B cell (primary cell): ENCODE measurements at regions not wholly inside any gene's neighbourhood (a gene's known extent, or its start where the extent isn't known, plus 50 kb on each side); places are given as distances from the start of the nearest gene placed in this dataset.

Experiments
- ATAC-seq: fragments of 200-7000 bp; cut with Tn5 transposase; one replicate; pipeline ENCODE4 v1.10.0; 2021; ENCODE audit warnings: low read depth, mild to moderate bottlenecking, moderate number of reproducible peaks, moderate library complexity
- CTCF ChIA-PET: fragments of 350-600 bp; sonication (Branson Sonifier 250); formaldehyde crosslinking; loops from one replicate; lab custom pipeline; 2021; ENCODE audit warnings: antibody characterized with exemption, inconsistent platforms; lab: Charles Lee
- POLR2A ChIA-PET: fragments of 350-600 bp; sonication (Branson Sonifier 250); formaldehyde crosslinking; loops from one replicate; lab custom pipeline; 2021; ENCODE audit warnings: antibody characterized with exemption; lab: Charles Lee
- DNase-seq: peaks from one replicate; pipeline ENCODE4 v3.0.0; 2013
- H2AFZ ChIP-seq: 2 replicates; pipeline ENCODE4 v1.6.1; 2012; ENCODE audit warnings: mild to moderate bottlenecking, low read depth, low read length; ENCODE audit not compliant: insufficient read depth, poor library complexity, severe bottlenecking
- H3K27ac ChIP-seq, 2 donors: 1 replicate in 1 of 2; 2 replicates in 1 of 2; pipeline ENCODE4 v1.5.1; 2012 to 2013; ENCODE audit warnings: low read length in 2 of 2, mild to moderate bottlenecking in 2 of 2, moderate library complexity in 1 of 2
- H3K27me3 ChIP-seq, 4 experiments: fragments of 200-600 bp in 1 of 4; sonication (generic) in 1 of 4; replicated peaks in 1 of 4; 1 replicate in 2 of 4; 2 replicates in 2 of 4; pipeline versions ENCODE4 v1.6.1 to v1.7.0; 2013 to 2016; ENCODE audit warnings: low read length in 3 of 4, mild to moderate bottlenecking in 2 of 4, mixed read lengths in 1 of 4, moderate library complexity in 1 of 4; ENCODE audit not compliant: insufficient read depth in 4 of 4, control insufficient read depth in 3 of 4; ENCODE audit errors: control extremely low read depth in 1 of 4
- H3K36me3 ChIP-seq, 2 experiments: replicated peaks in 1 of 2; 1 replicate in 1 of 2; 2 replicates in 1 of 2; pipeline versions ENCODE4 v1.6.1 to v1.7.1; 2013; ENCODE audit warnings: low read length in 1 of 2; ENCODE audit not compliant: insufficient read depth in 2 of 2, control insufficient read depth in 1 of 2; ENCODE audit errors: control extremely low read depth in 1 of 2, extremely low read depth in 1 of 2
- H3K4me1 ChIP-seq, 2 donors: fragments of 200-600 bp in 1 of 2; sonication (generic) in 1 of 2; 1 replicate in 1 of 2; 2 replicates in 1 of 2; pipeline versions ENCODE4 v1.5.1 to v1.6.1; 2013 to 2017; ENCODE audit warnings: low read length in 2 of 2; ENCODE audit not compliant: control insufficient read depth in 2 of 2, insufficient read depth in 2 of 2
- H3K4me2 ChIP-seq: replicated peaks from 2 replicates; pipeline ENCODE3; 2012; ENCODE audit warnings: mild to moderate bottlenecking, low read depth, low read length; ENCODE audit not compliant: poor library complexity, severe bottlenecking
- H3K4me3 ChIP-seq, 5 experiments: fragments of 200-600 bp in 1 of 5; sonication (generic) in 1 of 5; 1 replicate in 3 of 5; 2 replicates in 2 of 5; pipeline versions ENCODE4 v1.5.1 to v1.7.0; 2011 to 2016; ENCODE audit warnings: low read length in 4 of 5, mild to moderate bottlenecking in 4 of 5, low read depth in 2 of 5, control low read depth in 1 of 5, moderate library complexity in 1 of 5; ENCODE audit not compliant: insufficient read depth in 1 of 5; ENCODE audit errors: control extremely low read depth in 1 of 5, extremely low read depth in 1 of 5
- H3K79me2 ChIP-seq: fragments of 200-600 bp; sonication (generic); one replicate; pipeline ENCODE4 v1.6.0; 2016; ENCODE audit warnings: low read length; ENCODE audit not compliant: control insufficient read depth, insufficient read depth
- H3K9ac ChIP-seq: fragments of 200-600 bp; sonication (generic); 2 replicates; pipeline ENCODE4 v1.6.1; 2017; ENCODE audit warnings: mild to moderate bottlenecking, low read length, moderate library complexity
- H3K9me3 ChIP-seq, 3 donors: one replicate each; pipeline versions ENCODE4 v1.6.1 to v1.7.1; 2013; ENCODE audit warnings: low read length in 2 of 3; ENCODE audit not compliant: control insufficient read depth in 2 of 3, insufficient read depth in 1 of 3; ENCODE audit errors: control extremely low read depth in 1 of 3
- H4K20me1 ChIP-seq: 2 replicates; pipeline ENCODE4 v1.6.0; 2012; ENCODE audit warnings: mild to moderate bottlenecking, low read length; ENCODE audit not compliant: insufficient read depth, control insufficient read depth, poor library complexity, severe bottlenecking
- H3K27ac Mint-ChIP-seq: one replicate; pipeline ENCODE4 v1.8.0; 2021; ENCODE audit warnings: mixed read lengths
- H3K27me3 Mint-ChIP-seq: one replicate; pipeline ENCODE4 v1.8.0; 2021; ENCODE audit warnings: mixed read lengths
- H3K4me1 Mint-ChIP-seq: one replicate; pipeline ENCODE4 v1.8.0; 2021; ENCODE audit warnings: mixed read lengths
- H3K4me3 Mint-ChIP-seq: one replicate; pipeline ENCODE4 v1.8.0; 2021; ENCODE audit warnings: mixed read lengths
- H3K9me3 Mint-ChIP-seq: one replicate; pipeline ENCODE4 v1.8.0; 2022; ENCODE audit warnings: mixed read lengths; ENCODE audit not compliant: insufficient read depth
- CTCF ChIP-seq: fragments of 200-600 bp; IDR thresholded peaks from one replicate; pipeline ENCODE4 v1.8.0; 2022; ENCODE audit warnings: antibody characterized with exemption, mild to moderate bottlenecking
- EZH2 ChIP-seq: IDR thresholded peaks from 2 replicates; pipeline ENCODE4 v1.6.1; 2012; ENCODE audit warnings: borderline replicate concordance, low read depth, mild to moderate bottlenecking, moderate library complexity, low read length; ENCODE audit not compliant: insufficient read depth, poor library complexity, severe bottlenecking
- WGBS: methylation state at CpG from one replicate; pipeline ENCODE4 v1.1.5; 2013; ENCODE audit warnings: missing lambda C conversion rate; ENCODE audit not compliant: insufficient coverage; 5-methylcytosine and 5-hydroxymethylcytosine counted together
- intact Hi-C: fragments of 100-400 bp; cut with micrococcal nuclease; formaldehyde crosslinking; loops from one replicate; pipeline ENCODE4 v1.10.0; 2022

GRCh38 chr11:82634091-82634490, 99.6 kb downstream of the FAM181B start:
- H3K27me3 ChIP-seq = no peaks in the 10 kb centered on the region
- H2AFZ ChIP-seq = no peak overlapping the region
- no peak overlapping the region for H3K27ac Mint-ChIP-seq
- intact Hi-C loops = no loop called here
- H3K4me3 Mint-ChIP-seq = no peak overlapping the region
- H3K27me3 Mint-ChIP-seq = peaks cover 13% of the 10 kb centered on the region
- no peak for TF ChIP-seq CTCF
- no peak for TF ChIP-seq EZH2
- no peak for DNase-seq
- no peaks in the 10 kb centered on the region for H4K20me1 ChIP-seq
- H3K4me1 Mint-ChIP-seq = no peaks in the 10 kb centered on the region
- no peaks in the 10 kb centered on the region for H3K36me3 ChIP-seq
- ChIA-PET CTCF (no interaction called here), POLR2A (no interaction called here)
- H3K9me3 Mint-ChIP-seq = peaks cover 1% of the 10 kb centered on the region
- H3K4me1 ChIP-seq = no peaks in the 10 kb centered on the region
- no CpG with 5 or more reads among the region's 2 CpGs for WGBS
- H3K9me3 ChIP-seq = no peaks in the 10 kb centered on the region
- H3K4me2 ChIP-seq = no peak overlapping the region
- no peak overlapping the region for H3K27ac ChIP-seq
- H3K79me2 ChIP-seq = no peaks in the 10 kb centered on the region
- no peak overlapping the region for H3K4me3 ChIP-seq
- no peak for ATAC-seq
- no peak overlapping the region for H3K9ac ChIP-seq

- Histone ChIP-seq H3K27me3 (no peaks in the 10 kb centered on the region), H2AFZ (no peak overlapping the region), H3K9ac (no peak overlapping the region), H3K9me3 (peaks cover 0 to 3% (median 0%) of the 10 kb centered on the region in 3 donors), H3K36me3 (no peaks in the 10 kb centered on the region), H3K4me3 (no peak overlapping the region), H3K4me1 (no peaks in the 10 kb centered on the region), H3K27ac (no peak overlapping the region), H3K4me2 (no peak overlapping the region), H3K79me2 (no peaks in the 10 kb centered on the region), H4K20me1 (no peaks in the 10 kb centered on the region)
- DNase-seq (no peak), ATAC-seq (no peak)
- Mint-ChIP-seq H3K9me3 (peaks cover 13% of the 10 kb centered on the region), H3K27ac (no peak overlapping the region), H3K27me3 (peaks cover 9% of the 10 kb centered on the region), H3K4me3 (no peak overlapping the region), H3K4me1 (no peaks in the 10 kb centered on the region)
- POLR2A ChIA-PET = no interaction called here
- CTCF ChIA-PET = no interaction called here
- 28% methylated on average over 3 of the region's 4 CpGs for WGBS
- TF ChIP-seq CTCF = no peak
- no peak for TF ChIP-seq EZH2
- intact Hi-C loops = no loop called here
Measured at GRCh38 chr11:82631722-82632630, 101.7 kb downstream of the FAM181B start.
